ENCODE measurements at regions not wholly inside any gene's neighbourhood (a gene's known extent, or its start where the extent isn't known, plus 50 kb on each side); places are given as distances from the start of the nearest gene placed in this dataset.

DNA sequence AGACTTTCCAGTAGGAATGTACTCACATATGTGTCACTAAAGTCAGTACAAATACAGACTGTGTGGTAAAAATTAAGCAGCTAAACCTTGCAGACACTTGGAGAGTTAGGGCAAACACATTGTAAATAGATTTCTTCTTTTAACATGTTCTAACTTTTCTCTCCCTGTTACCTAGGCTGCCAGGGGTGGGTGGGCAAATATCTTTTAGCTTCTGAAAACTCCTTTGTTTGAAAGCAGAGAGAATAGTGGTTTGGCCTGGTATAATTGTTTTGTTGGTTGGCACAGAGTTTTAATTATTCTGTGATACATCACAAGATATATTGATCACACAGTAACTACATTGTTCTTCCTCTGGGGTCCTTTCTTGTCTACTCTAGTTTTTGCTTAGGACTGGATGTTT, 289.8 kb upstream of the DACH1 start:
- TF ChIP-seq, protein P1, sequence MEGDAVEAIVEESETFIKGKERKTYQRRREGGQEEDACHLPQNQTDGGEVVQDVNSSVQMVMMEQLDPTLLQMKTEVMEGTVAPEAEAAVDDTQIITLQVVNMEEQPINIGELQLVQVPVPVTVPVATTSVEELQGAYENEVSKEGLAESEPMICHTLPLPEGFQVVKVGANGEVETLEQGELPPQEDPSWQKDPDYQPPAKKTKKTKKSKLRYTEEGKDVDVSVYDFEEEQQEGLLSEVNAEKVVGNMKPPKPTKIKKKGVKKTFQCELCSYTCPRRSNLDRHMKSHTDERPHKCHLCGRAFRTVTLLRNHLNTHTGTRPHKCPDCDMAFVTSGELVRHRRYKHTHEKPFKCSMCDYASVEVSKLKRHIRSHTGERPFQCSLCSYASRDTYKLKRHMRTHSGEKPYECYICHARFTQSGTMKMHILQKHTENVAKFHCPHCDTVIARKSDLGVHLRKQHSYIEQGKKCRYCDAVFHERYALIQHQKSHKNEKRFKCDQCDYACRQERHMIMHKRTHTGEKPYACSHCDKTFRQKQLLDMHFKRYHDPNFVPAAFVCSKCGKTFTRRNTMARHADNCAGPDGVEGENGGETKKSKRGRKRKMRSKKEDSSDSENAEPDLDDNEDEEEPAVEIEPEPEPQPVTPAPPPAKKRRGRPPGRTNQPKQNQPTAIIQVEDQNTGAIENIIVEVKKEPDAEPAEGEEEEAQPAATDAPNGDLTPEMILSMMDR (IDR thresholded peaks at IDR 0.05; ENCODE audit: insufficient read depth, low read length, poor library complexity, severe bottlenecking), result no peak
- no peak for TF ChIP-seq EZH2phosphoT487 (conservative IDR thresholded peaks at IDR 0.05; ENCODE audit: low read length)

Measured in SU-DHL-6 (cell line).